Motor neuron (in vitro differentiated cells): ENCODE measurements at regions not wholly inside any gene's neighbourhood (a gene's known extent, or its start where the extent isn't known, plus 50 kb on each side); places are given as distances from the start of the nearest gene placed in this dataset.
A peak's percentile ranks its signal among the peaks of the same experiment; 100 is the strongest.

Source experiments
- ATAC-seq, 8 experiments: fragments of 200-7000 bp; cut with Tn5 transposase; replicated peaks in 6 of 8; 2 replicates each; pipeline ENCODE4 v1.8.0; 2021; ENCODE audit warnings: mild to moderate bottlenecking in 8 of 8, moderate library complexity in 8 of 8
- H3K27ac ChIP-seq, 2 donors: fragments of 250-450 bp; sonication (Bioruptor Pico); 2 replicates each; pipeline ENCODE4 v1.9.0; 2021; ENCODE audit warnings: antibody characterized with exemption in 2 of 2, mild to moderate bottlenecking in 2 of 2, moderate library complexity in 1 of 2
- H3K4me1 ChIP-seq, 2 donors: fragments of 250-450 bp; sonication (Bioruptor Pico); replicated peaks in 1 of 2; 2 replicates each; pipeline ENCODE4 v1.6.1; 2021; ENCODE audit warnings: antibody characterized with exemption in 2 of 2, mild to moderate bottlenecking in 2 of 2, moderate library complexity in 1 of 2
- H3K4me3 ChIP-seq, 5 donors: fragments of 250-450 bp; sonication (Bioruptor Pico); 2 replicates each; pipeline ENCODE4 v1.9.0; 2021; ENCODE audit warnings: antibody characterized with exemption in 5 of 5, mild to moderate bottlenecking in 5 of 5, moderate library complexity in 4 of 5
- WGBS, 10 experiments: fragments of 450-650 bp; shearing (Covaris generic); methylation state at CpG; one replicate each; pipeline ENCODE4 v1.0.0; 2022; 5-methylcytosine and 5-hydroxymethylcytosine counted together
- in situ Hi-C, 9 experiments: fragments of 400-800 bp; cut with MboI; loops; one replicate each; pipeline ENCODE4 v1.15.0; 2021; ENCODE audit warnings: low sequenced_read_pairs in 9 of 9, low pct_unique_long_range_greater_than_20kb in 2 of 9; ENCODE audit not compliant: unreplicated experiment in 9 of 9

DNA sequence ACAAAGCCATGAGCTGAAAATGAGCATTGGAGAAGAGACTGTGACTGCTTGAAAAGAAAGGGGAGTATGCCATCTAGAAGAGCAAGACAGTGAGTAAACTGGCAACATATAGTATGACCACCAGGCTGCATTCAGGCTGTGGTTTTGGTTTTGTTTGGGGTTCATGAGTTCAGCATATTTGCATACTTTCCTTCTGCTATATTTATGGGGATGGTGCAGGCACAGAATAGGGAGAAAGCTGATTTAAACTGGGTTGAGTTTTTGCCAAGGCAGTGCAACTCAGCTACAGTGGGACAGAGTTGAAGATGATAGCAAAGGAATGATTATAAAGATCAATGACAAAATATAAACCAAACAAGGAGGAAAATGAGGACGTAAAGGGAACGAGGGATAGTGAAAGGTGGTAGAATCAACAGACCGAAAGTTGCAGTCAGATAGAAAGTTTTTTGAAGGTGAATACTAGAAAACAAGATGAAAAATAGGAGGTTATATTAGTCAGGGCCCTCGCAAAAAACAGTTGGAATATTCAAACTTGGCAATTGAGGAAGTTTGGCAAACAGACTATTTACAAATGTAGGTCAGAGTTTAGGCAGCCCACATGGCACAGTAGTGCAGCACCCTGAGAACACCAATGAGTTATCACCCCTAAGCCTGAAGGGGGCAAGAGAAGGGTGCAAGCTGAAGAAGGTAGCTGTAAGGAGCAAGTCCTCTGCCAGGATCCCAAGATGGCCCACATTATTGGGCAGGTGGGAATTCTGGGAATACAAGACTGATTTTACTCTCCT is 114.8 kb upstream of the MAP9 start:
- WGBS, 10 experiments: 46 to 84% (median 64%) methylated on average over 4 of the region's 4 CpGs; no CpG with 5 or more reads in 2 of the 10 experiments
- Histone ChIP-seq H3K4me1 (no peaks in the 10 kb centered on the region), H3K27ac (no peak overlapping the region), H3K4me3 (no peak overlapping the region)
- in situ Hi-C loops: no loop called here
- no peak for ATAC-seq

DNA sequence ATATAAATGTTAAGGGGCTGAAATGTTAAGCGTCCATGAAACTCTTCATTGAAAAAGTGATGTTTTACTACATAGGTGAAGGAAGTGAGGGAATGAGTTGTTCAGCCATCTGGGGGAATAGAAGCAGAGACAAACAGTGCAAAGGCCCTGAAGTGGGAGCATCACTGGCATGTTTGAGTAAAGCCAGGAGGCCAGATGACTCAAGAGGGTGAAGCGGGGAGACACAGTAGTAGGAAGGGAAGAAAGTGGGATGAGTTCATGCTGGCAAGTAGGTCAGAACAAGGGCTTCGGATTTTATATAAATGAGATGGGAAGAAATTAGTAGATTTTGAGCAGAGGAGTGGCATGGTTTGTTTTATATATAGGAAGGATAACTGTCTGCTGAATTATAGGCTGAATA is 112.5 kb upstream of the MAP9 start:
- ATAC-seq: no peak
- 34 to 100% (median 74%) methylated on average over 1 to 3 of the region's 3 CpGs; no CpG with 5 or more reads in 1 of the 10 experiments for WGBS, 10 experiments
- in situ Hi-C loops: no loop called here
- Histone ChIP-seq H3K4me3 (no peak overlapping the region), H3K4me1 (no peaks in the 10 kb centered on the region), H3K27ac (no peak overlapping the region)

DNA sequence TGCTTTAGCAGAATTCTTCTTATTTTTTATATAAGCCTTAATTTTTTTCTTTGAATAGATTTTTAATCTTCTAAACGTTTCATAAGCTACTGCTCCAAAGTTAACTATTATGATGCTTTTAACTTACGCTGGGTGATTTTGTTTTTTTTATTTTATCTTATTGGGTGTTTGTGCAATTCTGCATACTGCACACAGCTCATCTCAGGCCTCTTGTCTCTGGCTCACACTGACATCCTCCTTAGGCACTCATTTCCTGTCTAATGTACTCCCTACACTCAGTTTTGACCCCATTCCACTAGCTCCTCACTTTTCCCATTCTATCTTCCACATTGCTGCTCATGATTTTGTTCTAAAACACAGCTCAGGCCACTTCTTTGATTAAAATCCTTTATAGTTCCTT is 111.9 kb upstream of the MAP9 start:
- no peak overlapping the region for H3K27ac ChIP-seq
- in situ Hi-C loops: no loop called here
- no peak for ATAC-seq
- H3K4me3 ChIP-seq: no peak overlapping the region
- 0 to 85% (median 74%) methylated on average over 2 of the region's 2 CpGs; no CpG with 5 or more reads in 1 of the 10 experiments for WGBS, 10 experiments
- H3K4me1 ChIP-seq: no peaks in the 10 kb centered on the region

GRCh38 chr4:155487210-155487609 is 110.4 kb upstream of the MAP9 start:
- in situ Hi-C loops: no loop called here
- H3K4me3 ChIP-seq: no peak overlapping the region
- no peak for ATAC-seq
- H3K27ac ChIP-seq: no peak overlapping the region
- no peaks in the 10 kb centered on the region for H3K4me1 ChIP-seq

GRCh38 chr4:155481150-155481549 is 104.4 kb upstream of the MAP9 start:
- in situ Hi-C loops: no loop called here
- no peak overlapping the region for H3K27ac ChIP-seq
- no peaks in the 10 kb centered on the region for H3K4me1 ChIP-seq
- ATAC-seq: no peak
- no peak overlapping the region for H3K4me3 ChIP-seq
- WGBS, 10 experiments: 14 to 93% (median 80%) methylated on average over 1 to 4 of the region's 4 CpGs; no CpG with 5 or more reads in 1 of the 10 experiments

DNA sequence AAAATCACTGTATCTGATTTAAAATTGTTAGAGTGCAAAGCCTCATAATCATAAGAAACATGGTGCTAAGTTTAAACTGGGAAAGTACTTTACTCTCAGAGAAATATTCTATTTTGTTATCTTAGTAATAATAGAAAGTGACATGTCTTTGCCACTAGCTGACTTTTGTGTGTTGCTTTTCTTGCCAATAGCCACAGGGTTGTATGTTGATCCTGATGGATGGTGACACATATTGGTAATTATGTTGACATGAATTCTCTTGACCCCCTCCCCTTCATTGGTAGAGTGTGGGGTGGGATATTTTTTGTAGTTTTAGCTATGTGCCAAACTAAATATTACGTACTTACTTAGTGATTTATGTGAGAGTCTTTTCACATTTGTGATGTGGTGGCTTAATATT is 103.1 kb upstream of the MAP9 start:
- in situ Hi-C loops: no loop called here
- 0 to 100% (median 80%) methylated on average over 1 of the region's 1 CpG; no CpG with 5 or more reads in 3 of the 10 experiments for WGBS, 10 experiments
- H3K4me1 ChIP-seq: no peaks in the 10 kb centered on the region
- no peak overlapping the region for H3K27ac ChIP-seq
- no peak for ATAC-seq
- H3K4me3 ChIP-seq: no peak overlapping the region

DNA sequence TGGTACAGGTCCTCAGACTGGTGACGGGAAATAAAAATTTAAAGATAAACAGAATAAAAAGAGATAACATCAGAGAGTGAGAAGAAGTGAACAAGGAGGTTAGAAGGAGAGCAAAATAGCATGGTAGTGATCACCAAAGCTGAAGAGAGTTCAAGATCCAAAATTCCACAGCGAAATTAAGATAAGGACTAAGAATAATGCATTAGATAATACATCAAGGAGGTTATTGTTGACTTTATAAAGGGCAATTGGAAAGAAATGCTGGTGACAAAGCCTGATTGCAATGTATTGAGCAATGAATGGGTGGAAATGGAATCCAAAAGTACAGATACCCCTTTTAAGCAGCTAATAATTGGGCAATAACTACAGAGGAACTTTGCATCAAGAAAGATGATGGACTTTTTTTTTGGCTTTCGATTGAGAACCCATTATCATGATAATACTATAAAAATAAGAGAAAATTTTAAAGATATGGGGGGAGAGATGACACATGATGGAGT is 101.6 kb upstream of the MAP9 start:
- H3K4me3 ChIP-seq: no peak overlapping the region
- H3K4me1 ChIP-seq: no peaks in the 10 kb centered on the region
- ATAC-seq: no peak
- in situ Hi-C loops: no loop called here
- no peak overlapping the region for H3K27ac ChIP-seq
- WGBS, 10 experiments: 3 to 88% (median 61%) methylated on average over 1 to 3 of the region's 3 CpGs

GRCh38 chr4:155474758-155475157 is 98.0 kb upstream of the MAP9 start:
- in situ Hi-C loops: no loop called here
- H3K27ac ChIP-seq: no peak overlapping the region
- H3K4me3 ChIP-seq: no peak overlapping the region
- peak in 1 of 8 experiments; percentile 32 for ATAC-seq
- no peaks in the 10 kb centered on the region for H3K4me1 ChIP-seq
- 0 to 100% (median 74%) methylated on average over 1 to 5 of the region's 5 CpGs for WGBS, 10 experiments

- in situ Hi-C loops: no loop called here
- no peaks in the 10 kb centered on the region for H3K4me1 ChIP-seq
- H3K27ac ChIP-seq: no peak overlapping the region
- no peak for ATAC-seq
- 3 to 86% (median 78%) methylated on average over 1 to 3 of the region's 3 CpGs for WGBS, 10 experiments
- H3K4me3 ChIP-seq: no peak overlapping the region
Observed at GRCh38 chr4:155473420-155474095, 96.8 kb upstream of the MAP9 start.

DNA sequence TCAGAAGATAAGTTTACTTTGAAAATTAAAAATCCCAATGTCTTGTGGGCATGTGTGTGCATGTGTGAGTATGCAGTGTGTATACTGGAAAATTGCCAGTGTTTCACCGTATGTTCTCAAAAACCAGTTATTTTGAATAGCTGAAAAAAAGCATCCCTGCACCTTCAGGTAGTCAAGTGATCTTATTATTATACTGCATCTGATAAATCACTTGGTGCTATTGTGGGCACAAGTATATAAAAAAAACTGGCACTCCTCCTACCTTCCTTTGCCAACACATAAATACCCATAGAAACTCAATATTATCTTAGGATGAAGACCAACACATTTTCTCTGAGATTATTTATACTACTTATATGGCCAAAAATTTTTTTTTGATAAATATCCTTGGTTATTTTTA is 91.5 kb upstream of the MAP9 start:
- in situ Hi-C loops: no loop called here
- Histone ChIP-seq H3K27ac (no peak overlapping the region), H3K4me3 (no peak overlapping the region), H3K4me1 (no peaks in the 10 kb centered on the region)
- no peak for ATAC-seq
- 80 to 100% (median 100%) methylated on average over 1 of the region's 1 CpG; no CpG with 5 or more reads in 4 of the 10 experiments for WGBS, 10 experiments

- 60 to 100% (median 85%) methylated on average over 1 to 2 of the region's 2 CpGs; no CpG with 5 or more reads in 3 of the 10 experiments for WGBS, 10 experiments
- no peak for ATAC-seq
- in situ Hi-C loops: no loop called here
- peak overlapping the region in 1 of 2 donors; percentile 51 for H3K27ac ChIP-seq
- peaks cover 0 to 19% of the 10 kb centered on the region in 2 donors for H3K4me1 ChIP-seq
- H3K4me3 ChIP-seq: no peak overlapping the region
Observed at GRCh38 chr4:155450676-155451075, 73.9 kb upstream of the MAP9 start.

DNA sequence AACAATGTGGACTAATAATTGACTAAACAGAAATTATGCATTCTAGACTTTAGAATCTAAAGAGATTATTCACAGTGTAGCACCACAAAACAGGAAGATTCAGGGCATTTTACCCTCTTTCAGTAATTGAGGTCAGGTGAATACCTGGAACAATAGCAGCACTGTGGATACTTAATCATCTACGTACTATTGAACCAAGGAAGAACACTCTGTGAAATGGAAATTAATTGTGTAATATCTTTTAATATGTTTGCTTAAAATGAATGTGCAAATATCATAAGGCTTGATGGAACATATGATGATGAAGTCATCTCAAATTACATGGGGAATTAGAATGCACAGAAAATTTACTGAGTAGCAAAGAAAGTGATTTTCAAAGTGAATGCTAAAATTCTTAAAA is 68.5 kb upstream of the MAP9 start:
- peak in 2 of 8 experiments; percentile 20 to 26 for ATAC-seq
- H3K4me3 ChIP-seq: no peak overlapping the region
- 23 to 92% (median 81%) methylated on average over 1 of the region's 1 CpG; no CpG with 5 or more reads in 2 of the 10 experiments for WGBS, 10 experiments
- H3K27ac ChIP-seq: no peak overlapping the region
- in situ Hi-C loops: loop anchor here in 4 of 9 experiments (10.0 to 25.0 kb wide), 3 partner anchors 339 to 492 kb away; no protein-coding TSS in a partner anchor
- H3K4me1 ChIP-seq: peaks cover 6 to 11% of the 10 kb centered on the region in 2 donors

- H3K4me3 ChIP-seq: no peak overlapping the region
- WGBS, 10 experiments: 27 to 100% (median 78%) methylated on average over 1 to 5 of the region's 5 CpGs; no CpG with 5 or more reads in 1 of the 10 experiments
- in situ Hi-C loops: loop anchor here in 4 of 9 experiments (10.0 to 25.0 kb wide), 3 partner anchors 340 to 493 kb away; no protein-coding TSS in a partner anchor
- no peak overlapping the region for H3K27ac ChIP-seq
- H3K4me1 ChIP-seq: peaks cover 6 to 10% of the 10 kb centered on the region in 2 donors
- ATAC-seq: no peak
Observed at GRCh38 chr4:155444721-155445120, 68.0 kb upstream of the MAP9 start.
